GM18499 (cell line): ENCODE measurements at regions not wholly inside any gene's neighbourhood (a gene's known extent, or its start where the extent isn't known, plus 50 kb on each side); places are given as distances from the start of the nearest gene placed in this dataset.

Experiments
- ATAC-seq: cut with Tn5 transposase; IDR thresholded peaks from one replicate; pipeline ENCODE4 v1.9.1; 2021; ENCODE audit warnings: moderate number of reproducible peaks; ENCODE audit not compliant: insufficient read depth, unreplicated experiment

DNA sequence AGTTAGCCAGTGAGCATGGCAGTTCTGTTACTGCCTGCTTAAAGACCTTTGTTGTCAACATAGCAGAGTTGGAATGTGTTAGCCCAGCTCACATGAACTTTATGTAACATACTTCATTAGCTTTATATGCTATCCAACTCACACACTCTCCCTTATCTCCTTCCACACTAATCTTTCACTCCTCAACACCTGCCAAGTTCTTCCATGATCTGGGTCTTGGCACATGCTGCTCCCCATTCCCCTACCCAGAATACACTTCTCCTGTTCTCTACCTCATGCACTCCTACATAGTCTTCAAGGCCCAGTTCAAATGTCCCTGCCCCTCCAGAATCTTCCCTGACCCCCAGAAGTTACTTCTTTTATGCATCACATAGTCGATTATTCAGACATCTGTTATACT, 179.3 kb downstream of the KATNAL1 start:
- no peak for ATAC-seq

DNA sequence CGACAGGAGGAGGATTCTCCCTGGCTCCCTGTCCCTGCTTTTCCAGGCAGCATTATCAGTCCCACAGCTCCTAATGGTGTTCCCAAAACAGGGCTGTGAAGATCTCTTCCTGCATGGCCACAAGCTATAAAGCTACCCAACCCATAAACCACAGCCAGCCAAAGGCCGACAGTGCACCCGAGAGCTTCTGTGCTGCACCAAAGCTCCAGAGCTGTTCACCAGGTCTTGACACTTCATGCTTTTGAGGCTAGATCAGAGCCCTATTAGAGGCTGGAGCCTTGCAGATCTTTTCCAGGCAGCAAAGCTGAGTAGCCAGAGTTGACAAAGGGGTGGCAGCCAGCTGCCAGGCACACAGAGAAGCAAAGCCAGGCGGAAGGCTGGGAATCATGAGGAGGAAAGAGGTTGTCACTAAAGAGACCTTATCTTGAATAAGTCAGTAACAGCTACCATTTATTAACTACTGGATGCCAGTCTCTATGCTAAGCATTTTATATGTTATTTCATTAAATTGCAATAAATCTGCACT, 180.4 kb downstream of the KATNAL1 start:
- ATAC-seq, result no peak

DNA sequence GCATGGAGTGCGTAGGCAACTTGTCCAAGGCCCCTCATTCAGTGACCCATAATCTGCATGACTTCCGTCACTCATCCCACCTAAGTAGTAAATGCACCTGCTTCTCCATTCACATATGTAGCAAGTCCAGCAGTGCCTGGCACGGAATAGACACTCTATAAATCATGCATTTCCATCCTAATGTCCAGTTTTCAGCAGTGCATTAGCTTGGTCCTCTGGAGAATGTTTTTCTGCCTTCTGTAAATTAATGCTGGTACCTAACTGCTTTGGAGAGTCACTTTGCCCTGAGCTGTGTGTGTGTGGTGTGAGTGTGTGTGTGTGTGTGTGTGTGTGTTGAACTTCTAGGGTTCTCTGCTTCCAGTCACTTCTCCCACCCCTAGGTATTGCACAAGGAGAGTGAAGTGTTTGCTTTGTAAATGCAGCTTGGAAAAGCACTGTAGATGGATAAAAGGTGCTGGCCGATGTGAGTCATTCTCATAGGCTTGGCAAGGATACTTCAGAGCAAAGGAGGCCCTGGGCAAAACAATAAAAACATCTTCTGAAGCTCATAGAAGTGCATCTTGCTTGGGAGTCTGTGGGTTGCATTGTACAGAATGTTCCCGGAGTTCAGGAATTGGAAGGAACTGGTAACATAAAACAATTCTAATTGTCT, 181.8 kb downstream of the KATNAL1 start:
- ATAC-seq, result no peak

DNA sequence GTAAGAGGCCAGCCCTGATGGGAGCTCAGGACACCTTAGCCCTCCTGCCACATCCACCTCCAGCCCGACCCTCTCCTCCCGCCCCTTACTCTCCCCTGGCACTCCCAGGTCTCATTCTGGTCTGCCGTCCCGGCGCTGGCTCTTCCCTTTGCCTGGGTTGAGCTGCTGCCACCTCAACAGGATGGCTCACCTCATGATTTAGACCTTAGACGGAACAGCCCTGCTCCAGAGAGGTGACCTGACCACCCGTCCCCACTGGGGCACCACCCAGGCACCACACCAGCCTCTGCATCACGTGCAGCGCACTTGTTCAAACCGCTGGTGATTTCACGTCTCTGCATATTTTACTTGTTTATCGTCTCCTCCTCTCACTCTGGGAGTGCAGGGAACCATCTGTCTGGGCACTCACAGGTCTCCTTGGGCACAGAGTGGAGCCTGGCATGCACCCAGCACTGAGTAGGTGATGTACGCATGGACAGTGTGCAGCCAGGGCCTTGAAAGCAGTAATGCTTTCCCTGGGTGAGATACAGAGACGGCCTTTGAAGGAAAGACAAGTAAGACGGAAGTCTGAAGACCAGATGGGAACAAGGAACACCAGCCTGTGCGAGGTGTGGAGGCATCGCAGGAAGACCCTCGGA, 183.1 kb downstream of the KATNAL1 start:
- no peak for ATAC-seq

DNA sequence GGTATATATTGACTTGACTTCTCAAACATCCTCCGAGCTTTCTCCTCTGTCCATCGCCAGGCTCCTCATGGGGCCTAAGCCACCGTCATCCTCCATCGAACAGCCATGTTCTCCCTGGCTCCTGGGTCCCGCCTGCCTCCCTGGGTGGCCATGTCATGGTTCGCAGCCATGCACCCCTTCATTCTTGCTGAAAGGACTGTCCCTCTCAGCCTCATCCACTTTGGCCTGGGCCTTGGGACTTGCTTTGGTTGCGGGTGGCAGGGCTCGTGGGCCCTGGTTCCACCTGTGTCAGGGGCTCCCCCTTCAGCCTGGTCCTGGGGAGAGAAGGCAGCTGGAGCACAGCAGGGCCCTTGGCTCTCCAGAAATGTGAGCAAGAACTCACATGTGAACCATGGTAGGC, 183.8 kb downstream of the KATNAL1 start:
- ATAC-seq, result no peak

DNA sequence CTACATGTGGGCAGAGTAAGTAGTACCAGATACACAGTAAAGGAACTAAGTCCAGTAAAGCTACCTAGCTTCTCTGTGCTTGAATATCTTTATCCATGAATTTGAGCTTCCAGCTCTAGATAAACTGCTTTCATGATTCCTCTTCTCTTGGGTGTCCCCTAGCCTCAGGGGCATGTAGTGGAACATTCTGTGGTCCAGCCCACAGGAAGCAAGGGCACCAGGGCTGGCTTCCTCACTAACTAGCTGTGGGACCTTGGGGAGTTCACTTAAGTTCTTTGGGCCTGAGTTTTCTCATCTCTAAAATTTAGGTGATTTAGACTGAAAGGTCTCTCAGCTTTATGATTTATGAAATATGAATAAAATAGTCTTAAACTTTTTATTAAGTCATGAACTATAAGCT, 185.7 kb downstream of the KATNAL1 start:
- no peak for ATAC-seq

DNA sequence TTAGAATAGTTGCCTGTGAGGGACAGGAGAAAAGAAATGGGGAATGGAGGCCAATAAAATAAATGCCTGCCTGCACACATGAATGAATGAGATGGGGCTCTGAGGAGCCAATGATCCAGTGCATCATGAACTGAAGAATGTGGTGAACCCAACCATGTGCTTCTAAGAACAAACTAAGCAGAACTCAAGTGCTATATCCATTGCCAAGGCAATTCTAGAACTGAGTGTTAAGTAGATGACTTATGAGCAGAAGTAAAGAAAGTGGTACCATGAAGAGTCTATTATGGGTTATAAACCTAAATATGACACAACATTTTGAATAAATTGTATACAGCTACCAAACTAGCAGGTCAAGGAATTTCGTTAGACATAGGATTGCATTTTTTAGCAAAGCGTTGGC, 186.1 kb downstream of the KATNAL1 start:
- ATAC-seq, result no peak

DNA sequence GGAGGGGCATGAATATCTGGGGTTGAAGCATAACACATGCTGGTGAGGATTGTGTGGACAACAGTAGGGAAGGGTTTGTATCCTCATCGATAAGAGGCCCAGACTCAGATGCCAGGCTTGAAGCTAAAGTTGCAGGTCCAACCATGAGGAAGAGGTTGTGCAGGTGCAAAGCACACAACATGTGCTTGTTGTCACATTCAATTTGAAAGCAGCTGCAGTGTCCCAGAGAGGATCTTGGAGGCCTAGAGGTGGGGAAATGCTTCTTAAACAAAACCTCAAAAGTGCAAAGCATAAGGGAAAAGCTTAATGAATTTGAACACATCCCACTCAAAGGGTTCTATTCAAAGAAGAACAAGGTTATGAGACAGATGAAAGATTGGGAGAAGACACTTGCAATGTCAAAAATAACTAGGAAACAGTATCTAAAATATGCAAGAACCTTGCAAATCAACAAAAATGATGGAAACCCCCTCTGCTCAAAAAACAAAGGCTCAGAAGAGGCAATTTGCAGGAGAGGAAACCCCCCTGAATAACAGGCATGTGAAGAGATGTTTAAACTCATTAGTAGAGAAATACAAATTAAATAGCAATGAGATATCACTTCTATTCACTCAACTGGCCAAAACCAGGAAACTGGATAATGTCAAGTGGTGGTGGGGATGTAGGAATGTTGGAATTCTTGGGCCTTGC, 187.1 kb downstream of the KATNAL1 start:
- ATAC-seq, result no peak

DNA sequence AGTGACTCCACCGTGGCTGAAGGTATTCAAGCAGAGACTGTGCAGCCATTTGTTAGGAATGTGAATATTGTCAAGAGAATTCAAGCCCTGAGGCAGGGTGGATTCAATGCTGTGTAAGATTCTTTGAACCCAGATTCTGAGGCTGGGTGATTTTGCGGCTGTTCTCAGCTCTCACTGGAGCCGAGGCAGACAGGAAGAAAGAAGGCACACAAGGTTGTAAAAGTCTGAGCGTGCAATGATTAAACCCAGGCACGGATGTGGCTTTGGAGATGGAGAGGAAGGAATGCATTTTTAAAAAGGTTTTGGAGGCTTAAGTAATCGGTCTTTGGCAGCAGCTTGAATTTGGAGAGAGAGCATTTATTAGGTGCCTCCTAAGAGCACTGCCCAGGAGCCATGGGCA, 187.9 kb downstream of the KATNAL1 start:
- ATAC-seq, result no peak

DNA sequence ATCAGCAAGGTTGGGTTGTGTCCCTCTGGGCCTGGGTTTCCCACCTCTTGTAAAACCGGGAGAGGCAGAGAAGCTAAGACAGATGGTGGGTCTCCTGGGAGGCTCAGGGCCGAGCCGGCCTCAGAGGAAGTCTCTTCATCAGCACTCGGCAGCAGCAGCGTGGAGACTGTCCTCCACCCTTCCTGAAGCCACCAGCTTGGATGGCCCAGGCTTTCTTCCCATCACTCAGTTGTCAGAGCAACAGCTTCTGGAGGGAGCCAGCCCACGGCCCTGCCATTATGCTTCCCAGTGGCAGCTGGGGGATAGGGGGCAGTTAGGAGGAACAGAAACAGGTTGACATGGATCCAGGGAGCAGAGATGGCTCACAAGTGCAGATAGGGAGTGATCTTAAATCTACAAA, 191.0 kb downstream of the KATNAL1 start:
- no peak for ATAC-seq

DNA sequence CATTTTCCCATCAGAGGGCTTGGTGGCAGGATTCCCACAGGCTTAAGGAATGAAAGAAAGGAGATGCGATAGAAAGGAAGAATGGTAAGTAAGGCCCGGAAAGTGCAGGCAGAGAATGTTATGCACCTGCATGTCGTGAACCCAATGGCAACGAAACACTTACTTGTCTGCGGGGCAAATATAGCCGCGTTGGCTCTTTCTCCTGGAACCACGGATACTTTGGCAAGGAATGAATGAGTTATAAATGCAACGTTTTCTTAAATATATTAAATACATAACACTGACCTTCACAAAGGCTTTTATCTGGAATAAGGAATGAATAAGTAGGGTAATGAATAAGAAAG, 192.1 kb downstream of the KATNAL1 start:
- ATAC-seq, result no peak

DNA sequence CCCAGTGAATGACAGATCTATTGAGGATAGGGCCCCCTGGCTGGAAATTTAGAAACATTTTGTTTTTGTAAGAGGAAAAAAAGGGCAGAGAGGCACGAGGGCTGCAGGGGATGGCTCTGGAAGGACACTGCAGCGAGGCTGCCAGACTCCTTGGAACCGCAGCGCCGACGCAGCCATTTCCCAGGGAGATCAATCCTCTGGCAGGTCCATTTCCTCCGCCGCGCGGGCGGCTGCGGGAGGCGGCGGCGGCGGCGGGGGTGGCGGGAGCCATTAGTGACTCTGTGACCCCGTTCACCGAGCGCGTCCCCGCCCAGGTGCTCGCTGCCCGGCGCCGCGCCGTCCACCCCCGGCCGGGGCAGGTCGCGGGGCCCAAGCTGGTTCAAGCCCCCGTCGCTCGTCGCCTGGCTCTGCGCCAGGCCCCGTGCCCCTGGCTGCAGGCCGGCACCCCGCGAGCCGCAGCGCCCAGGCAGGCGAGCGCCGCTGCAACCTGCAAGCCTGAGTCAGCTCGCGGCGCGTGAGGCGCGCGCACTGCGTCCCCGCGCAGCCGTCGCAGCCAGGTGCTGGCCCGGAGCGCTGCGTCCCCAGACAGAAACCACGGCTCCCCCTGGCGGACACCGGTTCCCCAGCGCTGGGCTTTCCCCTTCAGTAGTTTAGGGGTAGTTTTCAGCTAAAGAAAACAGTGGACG, 192.6 kb downstream of the KATNAL1 start:
- no peak for ATAC-seq

DNA sequence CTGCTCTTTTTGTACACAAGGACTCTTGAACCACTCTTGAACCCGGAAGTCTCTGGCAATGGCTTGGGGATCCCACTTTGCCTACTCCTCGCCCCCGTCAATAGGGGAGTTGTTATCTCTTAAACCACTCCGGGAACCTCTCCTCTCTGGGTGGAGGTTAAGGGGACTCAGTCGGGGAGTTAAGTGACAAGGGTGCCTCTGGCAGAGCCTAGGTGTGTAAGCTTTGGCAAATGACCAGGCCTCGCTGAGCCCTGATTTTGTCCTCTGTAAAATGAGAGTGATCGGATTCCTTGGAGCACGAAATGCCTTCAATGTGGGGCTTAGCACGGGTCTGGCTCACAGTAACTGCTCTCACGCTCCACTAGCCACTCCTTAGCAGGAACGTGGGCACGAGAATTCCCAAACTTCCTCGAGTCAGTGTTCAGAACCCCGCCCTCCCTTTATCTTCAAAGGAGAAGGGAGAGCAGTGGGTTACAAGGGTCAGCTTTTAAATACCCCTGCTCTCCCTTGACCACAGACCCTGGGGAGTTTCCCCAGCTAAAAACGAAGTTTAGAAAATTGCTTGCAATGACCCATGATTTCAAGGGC, 193.3 kb downstream of the KATNAL1 start:
- no peak for ATAC-seq

DNA sequence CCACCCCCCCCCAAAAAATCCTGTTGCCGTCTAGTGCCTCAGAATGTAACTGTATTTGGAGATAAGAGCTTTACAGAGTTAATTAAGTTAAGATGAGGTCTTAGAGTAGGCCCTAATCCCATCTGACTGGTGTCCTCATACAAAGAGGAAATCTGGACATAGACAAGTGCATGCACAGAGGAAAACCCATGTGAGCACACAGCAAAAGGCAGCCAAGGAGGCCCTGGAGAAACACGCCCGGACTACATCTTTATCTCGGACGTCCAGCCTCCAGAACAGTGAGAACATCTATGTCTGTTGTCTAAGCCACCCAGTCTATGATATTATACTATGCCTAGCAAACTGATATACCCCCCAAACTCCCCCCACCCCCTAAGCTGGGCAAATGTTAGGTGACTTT, 193.8 kb downstream of the KATNAL1 start:
- no peak for ATAC-seq

DNA sequence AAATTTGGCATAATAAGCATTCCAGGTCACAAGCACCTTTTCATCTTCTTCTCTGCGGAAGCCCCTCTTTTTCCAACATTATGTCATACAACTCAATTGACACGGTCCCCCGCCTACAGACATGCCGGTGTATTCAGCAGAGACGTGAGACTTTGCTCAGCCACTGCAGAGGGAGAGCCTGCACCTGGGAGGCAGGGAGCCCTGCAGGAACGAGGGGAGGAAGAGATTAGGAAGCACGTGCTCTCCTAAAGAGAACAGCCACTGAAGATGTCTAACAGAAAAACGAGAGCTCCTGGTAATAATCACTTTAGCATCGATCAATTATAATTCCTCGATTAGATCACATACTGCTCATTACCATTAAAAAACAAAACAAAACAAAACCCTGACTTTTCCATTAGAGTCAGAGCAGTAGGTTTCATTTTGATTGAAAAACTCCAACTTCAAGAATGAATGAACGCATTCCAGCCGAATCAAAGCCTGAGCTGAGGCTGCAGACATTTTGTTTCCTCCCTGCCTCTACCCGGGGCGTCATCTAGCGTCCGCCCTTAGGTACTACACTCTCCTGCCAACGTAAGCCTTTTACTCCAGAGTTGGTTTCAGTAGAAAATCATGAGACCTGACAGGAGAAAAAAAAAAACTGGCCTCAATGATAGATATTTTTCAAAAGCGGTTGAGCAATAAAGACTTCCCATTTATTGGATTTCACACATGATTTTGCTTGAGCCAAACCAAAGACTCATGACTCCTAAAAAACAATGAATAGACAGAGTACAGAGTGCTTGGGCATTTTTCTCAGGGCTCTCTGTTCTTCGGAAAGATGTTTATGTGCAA, 194.5 kb downstream of the KATNAL1 start:
- no peak for ATAC-seq

DNA sequence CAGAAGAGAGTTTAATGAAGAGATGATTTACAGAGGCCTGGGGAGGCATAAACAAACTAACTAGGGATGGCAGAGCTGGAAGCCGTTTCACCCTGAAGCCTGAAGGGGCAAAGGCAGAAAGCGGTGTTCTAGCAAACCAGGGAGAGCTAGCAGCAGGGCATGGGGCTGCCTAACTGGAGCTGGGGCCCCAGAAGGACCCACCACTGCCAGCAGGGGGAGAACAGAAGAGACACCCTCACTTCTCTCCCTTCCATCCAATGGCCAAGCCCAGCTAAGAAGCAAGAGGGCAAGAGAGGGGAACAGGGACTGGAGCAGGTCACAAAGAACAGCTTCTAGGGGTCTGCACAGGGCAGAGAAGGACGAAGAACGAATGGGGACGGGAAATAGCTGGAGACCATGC, 195.5 kb downstream of the KATNAL1 start:
- no peak for ATAC-seq

DNA sequence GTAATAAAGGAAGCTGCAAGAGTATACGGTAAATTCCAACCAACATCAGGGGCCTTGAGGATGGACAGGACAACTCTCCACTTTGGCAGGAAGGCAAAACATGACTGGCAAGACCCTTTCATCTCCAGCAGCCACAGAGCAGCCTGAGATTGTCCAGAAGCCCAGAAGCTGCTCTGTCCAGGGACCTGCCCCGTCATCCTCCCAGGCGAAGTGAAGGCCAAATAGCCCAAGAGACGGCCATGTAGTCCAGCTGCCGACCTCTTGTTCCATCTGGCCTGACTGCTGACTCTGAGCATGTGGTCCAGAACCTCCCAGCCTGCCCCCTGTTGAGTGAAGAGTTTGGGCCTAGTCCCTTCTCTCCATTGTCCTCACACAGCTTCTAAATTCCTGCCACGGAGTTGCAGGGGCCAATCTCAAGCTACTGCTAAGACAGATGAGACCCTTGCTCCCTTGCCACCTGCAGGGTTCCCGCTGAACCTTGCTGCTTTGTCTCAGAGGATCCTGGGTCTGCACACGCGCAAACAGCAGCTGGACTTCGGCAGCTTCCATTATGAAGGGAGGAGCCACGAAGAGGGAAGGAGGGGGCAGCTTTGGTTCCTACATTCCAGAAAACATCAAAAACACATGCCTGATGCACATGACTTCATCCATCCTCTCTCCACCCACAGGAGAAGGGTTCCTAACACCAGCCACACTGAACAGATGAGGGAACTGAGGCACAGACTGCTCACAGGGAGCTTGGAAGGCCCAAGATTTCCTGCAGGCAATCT, 196.9 kb downstream of the KATNAL1 start:
- ATAC-seq, result no peak

DNA sequence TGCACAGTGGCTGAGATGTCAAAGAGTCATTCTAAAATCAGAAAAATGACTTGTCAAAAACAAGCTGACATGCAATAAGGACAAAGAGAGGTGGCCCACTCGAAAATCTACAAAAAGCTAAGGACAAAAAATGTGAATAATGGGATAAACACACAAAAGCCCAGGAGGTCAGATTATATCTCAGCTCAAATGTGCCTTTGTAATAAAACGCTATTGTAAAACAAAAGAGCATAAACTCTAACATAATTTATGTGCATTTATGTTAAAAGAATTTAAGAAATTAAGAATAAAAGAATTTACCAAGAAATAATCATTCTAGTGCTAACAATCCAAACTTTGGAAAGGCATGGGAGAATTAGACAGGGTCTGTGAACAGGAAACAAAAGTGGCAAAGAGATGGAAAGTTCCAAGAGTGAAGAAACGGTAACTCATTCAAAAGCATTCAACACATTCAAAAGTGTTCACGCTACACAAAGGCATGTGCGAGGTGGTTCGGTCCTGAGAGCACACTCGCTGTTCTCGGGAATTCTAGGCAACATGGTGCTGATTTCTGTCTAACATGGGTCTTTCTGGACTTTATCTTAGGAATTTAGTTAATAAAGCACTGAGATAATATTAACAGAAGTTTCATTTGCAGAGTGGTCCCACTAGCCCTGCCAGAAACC, 197.7 kb downstream of the KATNAL1 start:
- ATAC-seq, result no peak

DNA sequence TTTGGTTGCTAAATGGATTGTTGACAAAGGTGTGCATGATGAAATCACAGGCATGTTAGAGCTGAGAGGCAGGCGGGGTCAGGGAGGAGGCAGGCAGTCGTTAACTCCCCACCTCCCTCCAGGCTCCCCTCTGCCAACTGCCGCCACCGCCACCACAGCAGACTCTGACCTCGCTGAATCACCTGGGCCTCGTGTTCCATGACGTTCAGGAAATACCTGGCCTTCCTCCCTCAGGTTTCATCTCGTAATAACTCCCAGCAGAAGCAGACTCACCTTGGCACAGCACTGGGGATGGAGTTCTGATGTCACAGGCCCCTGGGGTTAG, 198.5 kb downstream of the KATNAL1 start:
- ATAC-seq, result no peak
